GM12801 (cell line): ENCODE measurements at regions not wholly inside any gene's neighbourhood (a gene's known extent, or its start where the extent isn't known, plus 50 kb on each side); places are given as distances from the start of the nearest gene placed in this dataset.

Source experiments
- TF ChIP-seq, protein P1 (sequence below): IDR thresholded peaks from one replicate; pipeline ENCODE4 v1.5.1; 2011; ENCODE audit warnings: control low read depth; ENCODE audit not compliant: insufficient read length; ENCODE audit errors: extremely low read depth

DNA sequence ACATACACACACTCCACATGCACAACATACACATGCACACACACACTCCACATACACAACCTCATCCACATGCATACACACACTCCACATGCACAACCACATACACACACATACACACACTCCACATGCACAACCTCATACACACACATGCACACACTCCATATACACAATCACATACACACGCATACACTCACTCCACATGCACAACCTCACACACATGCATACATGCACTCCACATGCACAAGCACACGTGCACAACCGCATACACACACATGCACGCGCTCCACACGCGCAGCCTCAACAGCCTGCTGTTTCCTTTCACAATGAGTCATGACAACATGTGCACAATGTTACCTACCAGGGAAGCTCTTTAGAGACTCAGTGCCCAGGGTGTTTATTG lies 61.2 kb upstream of the TMEM132C start:
- TF ChIP-seq, protein P1, sequence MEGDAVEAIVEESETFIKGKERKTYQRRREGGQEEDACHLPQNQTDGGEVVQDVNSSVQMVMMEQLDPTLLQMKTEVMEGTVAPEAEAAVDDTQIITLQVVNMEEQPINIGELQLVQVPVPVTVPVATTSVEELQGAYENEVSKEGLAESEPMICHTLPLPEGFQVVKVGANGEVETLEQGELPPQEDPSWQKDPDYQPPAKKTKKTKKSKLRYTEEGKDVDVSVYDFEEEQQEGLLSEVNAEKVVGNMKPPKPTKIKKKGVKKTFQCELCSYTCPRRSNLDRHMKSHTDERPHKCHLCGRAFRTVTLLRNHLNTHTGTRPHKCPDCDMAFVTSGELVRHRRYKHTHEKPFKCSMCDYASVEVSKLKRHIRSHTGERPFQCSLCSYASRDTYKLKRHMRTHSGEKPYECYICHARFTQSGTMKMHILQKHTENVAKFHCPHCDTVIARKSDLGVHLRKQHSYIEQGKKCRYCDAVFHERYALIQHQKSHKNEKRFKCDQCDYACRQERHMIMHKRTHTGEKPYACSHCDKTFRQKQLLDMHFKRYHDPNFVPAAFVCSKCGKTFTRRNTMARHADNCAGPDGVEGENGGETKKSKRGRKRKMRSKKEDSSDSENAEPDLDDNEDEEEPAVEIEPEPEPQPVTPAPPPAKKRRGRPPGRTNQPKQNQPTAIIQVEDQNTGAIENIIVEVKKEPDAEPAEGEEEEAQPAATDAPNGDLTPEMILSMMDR = no peak
